Liver (tissue), 8 donors: ENCODE measurements at regions not wholly inside any gene's neighbourhood (a gene's known extent, or its start where the extent isn't known, plus 50 kb on each side); places are given as distances from the start of the nearest gene placed in this dataset.

Source experiments
- DNase-seq: peaks from one replicate; pipeline ENCODE4 v3.0.0-alpha.2; 2017; ENCODE audit warnings: low spot score
- H3K27ac ChIP-seq, 2 donors: one replicate each; pipeline ENCODE4 v1.7.0; 2013; ENCODE audit warnings: inconsistent platforms in 2 of 2, low read length in 2 of 2, control low read depth in 1 of 2, low read depth in 1 of 2, mild to moderate bottlenecking in 1 of 2
- H3K27me3 ChIP-seq, 4 donors: one replicate each; pipeline versions ENCODE4 v1.6.1 to v1.7.0; 2013; ENCODE audit warnings: low read length in 3 of 4, inconsistent platforms in 1 of 4, mild to moderate bottlenecking in 1 of 4, moderate library complexity in 1 of 4; ENCODE audit not compliant: control insufficient read depth in 4 of 4, insufficient read depth in 4 of 4
- H3K36me3 ChIP-seq, 4 donors: one replicate each; pipeline versions ENCODE4 v1.6.1 to v1.7.0; 2013; ENCODE audit warnings: low read length in 3 of 4, mild to moderate bottlenecking in 3 of 4, low read depth in 1 of 4, moderate library complexity in 1 of 4; ENCODE audit not compliant: control insufficient read depth in 4 of 4, insufficient read depth in 3 of 4
- H3K4me1 ChIP-seq, 4 donors: one replicate each; pipeline versions ENCODE4 v1.6.1 to v1.7.0; 2013; ENCODE audit warnings: low read length in 3 of 4, mild to moderate bottlenecking in 3 of 4, moderate library complexity in 1 of 4; ENCODE audit not compliant: control insufficient read depth in 4 of 4, insufficient read depth in 4 of 4
- H3K4me3 ChIP-seq, 3 donors: one replicate each; pipeline versions ENCODE4 v1.6.1 to v1.7.0; 2013; ENCODE audit warnings: low read length in 3 of 3, control low read depth in 1 of 3, low read depth in 1 of 3, mild to moderate bottlenecking in 1 of 3
- H3K9ac ChIP-seq, 2 donors: one replicate each; pipeline ENCODE4 v1.7.0; 2013; ENCODE audit warnings: low read length in 2 of 2, mild to moderate bottlenecking in 2 of 2, moderate library complexity in 2 of 2, control low read depth in 1 of 2, low read depth in 1 of 2
- H3K9me3 ChIP-seq, 4 donors: one replicate each; pipeline versions ENCODE4 v1.6.1 to v1.7.0; 2013; ENCODE audit warnings: low read length in 3 of 4; ENCODE audit not compliant: control insufficient read depth in 4 of 4
- EGR1 ChIP-seq, 2 donors: IDR thresholded peaks; 2 replicates each; pipeline ENCODE4 v1.6.1; 2016 to 2018; ENCODE audit warnings: antibody characterized with exemption in 2 of 2, low read depth in 2 of 2
- FOXA1 ChIP-seq: IDR thresholded peaks from 2 replicates; pipeline ENCODE4 v1.6.1; 2016; ENCODE audit warnings: antibody characterized with exemption
- FOXA2 ChIP-seq: IDR thresholded peaks from 2 replicates; pipeline ENCODE4 v1.6.1; 2016; ENCODE audit warnings: antibody characterized with exemption
- GABPA ChIP-seq, 2 donors: IDR thresholded peaks in 1 of 2; conservative IDR thresholded peaks in 1 of 2; 2 replicates each; pipeline ENCODE4 v1.6.1; 2016; ENCODE audit warnings: antibody characterized with exemption in 2 of 2, mild to moderate bottlenecking in 1 of 2, moderate library complexity in 1 of 2
- HNF4A ChIP-seq, 2 donors: conservative IDR thresholded peaks; 2 replicates each; pipeline ENCODE4 v1.6.1; 2016; ENCODE audit warnings: antibody characterized with exemption in 2 of 2, mild to moderate bottlenecking in 2 of 2
- HNF4G ChIP-seq: IDR thresholded peaks from 2 replicates; pipeline ENCODE4 v1.6.1; 2016; ENCODE audit warnings: antibody characterized with exemption
- JUND ChIP-seq, 2 donors: IDR thresholded peaks; 2 replicates each; pipeline ENCODE4 v1.6.1; 2016; ENCODE audit warnings: antibody characterized with exemption in 2 of 2
- NR2F2 ChIP-seq: IDR thresholded peaks from 2 replicates; pipeline ENCODE4 v1.6.1; 2016; ENCODE audit warnings: antibody characterized with exemption
- RAD21 ChIP-seq, 2 donors: IDR thresholded peaks; 2 replicates each; pipeline ENCODE4 v1.6.1; 2016; ENCODE audit warnings: antibody characterized with exemption in 2 of 2, mild to moderate bottlenecking in 2 of 2
- RXRA ChIP-seq, 2 donors: IDR thresholded peaks; 2 replicates each; pipeline ENCODE4 v1.6.1; 2017 to 2018; ENCODE audit warnings: antibody characterized with exemption in 2 of 2, mild to moderate bottlenecking in 1 of 2
- SP1 ChIP-seq: IDR thresholded peaks from 2 replicates; pipeline ENCODE4 v1.6.1; 2018; ENCODE audit warnings: antibody characterized with exemption, mild to moderate bottlenecking
- TAF1 ChIP-seq: conservative IDR thresholded peaks from 2 replicates; pipeline ENCODE4 v1.6.1; 2016; ENCODE audit warnings: antibody characterized with exemption, mild to moderate bottlenecking
- YY1 ChIP-seq: IDR thresholded peaks from 2 replicates; pipeline ENCODE4 v1.6.1; 2016; ENCODE audit warnings: antibody characterized with exemption, mild to moderate bottlenecking
- WGBS: extraction: QIAGEN DNeasy Blood & Tissue Kit; methylation state at CpG from one replicate; pipeline ENCODE4 v1.1.7; 2013; 5-methylcytosine and 5-hydroxymethylcytosine counted together
- TF ChIP-seq, protein P1 (sequence below): IDR thresholded peaks from 2 replicates; pipeline ENCODE4 v1.6.1; 2016; ENCODE audit warnings: antibody characterized with exemption
- TF ChIP-seq, protein P2 (sequence below): fragments of 150-350 bp; IDR thresholded peaks from 2 replicates; pipeline ENCODE4 v1.5.1; 2017; ENCODE audit warnings: improper control_type of control experiment, low read depth, low read length; ENCODE audit not compliant: missing input control
- TF ChIP-seq, protein P3 (sequence below): IDR thresholded peaks from 2 replicates; pipeline ENCODE4 v1.6.1; 2016; ENCODE audit warnings: antibody characterized with exemption, mild to moderate bottlenecking
- TF ChIP-seq, protein P4 (sequence below): IDR thresholded peaks from 2 replicates; pipeline ENCODE4 v1.6.1; 2016; ENCODE audit warnings: antibody characterized with exemption
- TF ChIP-seq, protein P5 (sequence below): IDR thresholded peaks from 2 replicates; pipeline ENCODE4 v1.6.1; 2016; ENCODE audit warnings: antibody characterized with exemption
- donor health status: healthy.
- donor health status: healthy.
- donor health status: healthy.
- donor health status: healthy.
- donor health status: healthy.

DNA sequence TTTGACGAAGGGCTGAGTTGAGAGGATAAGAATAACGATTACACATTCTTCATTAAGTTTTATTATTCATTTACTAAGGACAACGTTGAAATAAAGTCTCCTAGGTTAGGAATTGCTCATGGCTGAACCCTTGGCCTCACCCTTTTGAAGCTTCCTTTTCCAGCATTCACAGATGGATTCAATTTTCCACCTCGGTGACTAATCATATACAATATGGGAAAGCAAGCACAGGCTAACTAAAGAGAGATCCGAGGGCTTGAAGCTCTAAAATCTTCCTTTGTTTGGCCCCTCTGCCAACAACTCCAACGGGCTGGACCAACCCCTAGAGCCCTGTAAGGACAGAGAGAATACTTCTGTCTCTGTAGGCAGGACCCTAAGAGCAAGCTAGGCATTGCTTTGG lies 159.5 kb downstream of the SOD2 start:
- 73% methylated on average over 6 of the region's 6 CpGs for WGBS

DNA sequence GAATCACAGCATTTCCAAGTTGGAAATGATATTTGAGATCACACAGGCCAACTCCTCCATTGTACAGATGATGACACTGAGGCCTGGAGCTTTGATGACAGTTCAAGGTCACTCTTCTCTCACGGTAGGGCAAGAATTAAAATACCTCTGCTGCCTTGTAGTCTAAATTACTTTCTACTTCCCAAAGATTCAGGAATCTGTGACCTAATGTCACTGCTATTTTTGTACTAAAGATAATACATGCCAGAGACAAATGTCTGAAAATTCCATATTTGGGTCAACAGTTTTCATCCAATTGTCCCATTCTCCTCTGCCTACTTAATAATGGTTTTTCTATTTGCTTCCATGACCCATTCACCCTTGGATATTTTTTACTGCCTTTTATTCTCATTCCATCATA lies 160.0 kb downstream of the SOD2 start:
- 48% methylated on average over 1 of the region's 1 CpG for WGBS

More for the DNA sequence above, 159.5 kb downstream of the SOD2 start:
- no peak for DNase-seq
- Histone ChIP-seq H3K4me1 (no peaks in the 10 kb centered on the region), H3K9me3 (no peaks in the 10 kb centered on the region), H3K36me3 (no peaks in the 10 kb centered on the region), H3K27ac (no peak overlapping the region), H3K27me3 (no peaks in the 10 kb centered on the region), H3K9ac (no peak overlapping the region), H3K4me3 (no peak overlapping the region)
- TF ChIP-seq HNF4A (conservative IDR thresholded peaks at IDR 0.05) (no peak), NR2F2 (no peak), TAF1 (no peak), FOXA2 (no peak)

More for the DNA sequence above, 160.0 kb downstream of the SOD2 start:
- Histone ChIP-seq H3K9me3 (no peaks in the 10 kb centered on the region), H3K4me3 (no peak overlapping the region), H3K9ac (no peak overlapping the region), H3K4me1 (no peaks in the 10 kb centered on the region), H3K36me3 (no peaks in the 10 kb centered on the region), H3K27me3 (no peaks in the 10 kb centered on the region), H3K27ac (no peak overlapping the region)
- TF ChIP-seq YY1 = no peak
- no peak for TF ChIP-seq HNF4A (conservative IDR thresholded peaks at IDR 0.05)
- TF ChIP-seq HNF4G = no peak
- TF ChIP-seq EGR1 (IDR thresholded peaks at IDR 0.05; ENCODE audit: low read depth in 2 of 2) = no peak
- TF ChIP-seq, protein P1, sequence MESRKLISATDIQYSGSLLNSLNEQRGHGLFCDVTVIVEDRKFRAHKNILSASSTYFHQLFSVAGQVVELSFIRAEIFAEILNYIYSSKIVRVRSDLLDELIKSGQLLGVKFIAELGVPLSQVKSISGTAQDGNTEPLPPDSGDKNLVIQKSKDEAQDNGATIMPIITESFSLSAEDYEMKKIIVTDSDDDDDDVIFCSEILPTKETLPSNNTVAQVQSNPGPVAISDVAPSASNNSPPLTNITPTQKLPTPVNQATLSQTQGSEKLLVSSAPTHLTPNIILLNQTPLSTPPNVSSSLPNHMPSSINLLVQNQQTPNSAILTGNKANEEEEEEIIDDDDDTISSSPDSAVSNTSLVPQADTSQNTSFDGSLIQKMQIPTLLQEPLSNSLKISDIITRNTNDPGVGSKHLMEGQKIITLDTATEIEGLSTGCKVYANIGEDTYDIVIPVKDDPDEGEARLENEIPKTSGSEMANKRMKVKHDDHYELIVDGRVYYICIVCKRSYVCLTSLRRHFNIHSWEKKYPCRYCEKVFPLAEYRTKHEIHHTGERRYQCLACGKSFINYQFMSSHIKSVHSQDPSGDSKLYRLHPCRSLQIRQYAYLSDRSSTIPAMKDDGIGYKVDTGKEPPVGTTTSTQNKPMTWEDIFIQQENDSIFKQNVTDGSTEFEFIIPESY = no peak
- TF ChIP-seq, protein P2, sequence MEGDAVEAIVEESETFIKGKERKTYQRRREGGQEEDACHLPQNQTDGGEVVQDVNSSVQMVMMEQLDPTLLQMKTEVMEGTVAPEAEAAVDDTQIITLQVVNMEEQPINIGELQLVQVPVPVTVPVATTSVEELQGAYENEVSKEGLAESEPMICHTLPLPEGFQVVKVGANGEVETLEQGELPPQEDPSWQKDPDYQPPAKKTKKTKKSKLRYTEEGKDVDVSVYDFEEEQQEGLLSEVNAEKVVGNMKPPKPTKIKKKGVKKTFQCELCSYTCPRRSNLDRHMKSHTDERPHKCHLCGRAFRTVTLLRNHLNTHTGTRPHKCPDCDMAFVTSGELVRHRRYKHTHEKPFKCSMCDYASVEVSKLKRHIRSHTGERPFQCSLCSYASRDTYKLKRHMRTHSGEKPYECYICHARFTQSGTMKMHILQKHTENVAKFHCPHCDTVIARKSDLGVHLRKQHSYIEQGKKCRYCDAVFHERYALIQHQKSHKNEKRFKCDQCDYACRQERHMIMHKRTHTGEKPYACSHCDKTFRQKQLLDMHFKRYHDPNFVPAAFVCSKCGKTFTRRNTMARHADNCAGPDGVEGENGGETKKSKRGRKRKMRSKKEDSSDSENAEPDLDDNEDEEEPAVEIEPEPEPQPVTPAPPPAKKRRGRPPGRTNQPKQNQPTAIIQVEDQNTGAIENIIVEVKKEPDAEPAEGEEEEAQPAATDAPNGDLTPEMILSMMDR = no peak
- TF ChIP-seq, protein P3, sequence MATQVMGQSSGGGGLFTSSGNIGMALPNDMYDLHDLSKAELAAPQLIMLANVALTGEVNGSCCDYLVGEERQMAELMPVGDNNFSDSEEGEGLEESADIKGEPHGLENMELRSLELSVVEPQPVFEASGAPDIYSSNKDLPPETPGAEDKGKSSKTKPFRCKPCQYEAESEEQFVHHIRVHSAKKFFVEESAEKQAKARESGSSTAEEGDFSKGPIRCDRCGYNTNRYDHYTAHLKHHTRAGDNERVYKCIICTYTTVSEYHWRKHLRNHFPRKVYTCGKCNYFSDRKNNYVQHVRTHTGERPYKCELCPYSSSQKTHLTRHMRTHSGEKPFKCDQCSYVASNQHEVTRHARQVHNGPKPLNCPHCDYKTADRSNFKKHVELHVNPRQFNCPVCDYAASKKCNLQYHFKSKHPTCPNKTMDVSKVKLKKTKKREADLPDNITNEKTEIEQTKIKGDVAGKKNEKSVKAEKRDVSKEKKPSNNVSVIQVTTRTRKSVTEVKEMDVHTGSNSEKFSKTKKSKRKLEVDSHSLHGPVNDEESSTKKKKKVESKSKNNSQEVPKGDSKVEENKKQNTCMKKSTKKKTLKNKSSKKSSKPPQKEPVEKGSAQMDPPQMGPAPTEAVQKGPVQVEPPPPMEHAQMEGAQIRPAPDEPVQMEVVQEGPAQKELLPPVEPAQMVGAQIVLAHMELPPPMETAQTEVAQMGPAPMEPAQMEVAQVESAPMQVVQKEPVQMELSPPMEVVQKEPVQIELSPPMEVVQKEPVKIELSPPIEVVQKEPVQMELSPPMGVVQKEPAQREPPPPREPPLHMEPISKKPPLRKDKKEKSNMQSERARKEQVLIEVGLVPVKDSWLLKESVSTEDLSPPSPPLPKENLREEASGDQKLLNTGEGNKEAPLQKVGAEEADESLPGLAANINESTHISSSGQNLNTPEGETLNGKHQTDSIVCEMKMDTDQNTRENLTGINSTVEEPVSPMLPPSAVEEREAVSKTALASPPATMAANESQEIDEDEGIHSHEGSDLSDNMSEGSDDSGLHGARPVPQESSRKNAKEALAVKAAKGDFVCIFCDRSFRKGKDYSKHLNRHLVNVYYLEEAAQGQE = no peak
- no peak for TF ChIP-seq SP1
- TF ChIP-seq, protein P4, sequence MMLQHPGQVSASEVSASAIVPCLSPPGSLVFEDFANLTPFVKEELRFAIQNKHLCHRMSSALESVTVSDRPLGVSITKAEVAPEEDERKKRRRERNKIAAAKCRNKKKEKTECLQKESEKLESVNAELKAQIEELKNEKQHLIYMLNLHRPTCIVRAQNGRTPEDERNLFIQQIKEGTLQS = no peak
- TF ChIP-seq FOXA1 = no peak
- TF ChIP-seq RXRA (IDR thresholded peaks at IDR 0.05) = no peak
- no peak for TF ChIP-seq GABPA (IDR thresholded peaks at IDR 0.05 in 1 of 2, conservative IDR thresholded peaks at IDR 0.05 in 1 of 2)
- TF ChIP-seq, protein P5, sequence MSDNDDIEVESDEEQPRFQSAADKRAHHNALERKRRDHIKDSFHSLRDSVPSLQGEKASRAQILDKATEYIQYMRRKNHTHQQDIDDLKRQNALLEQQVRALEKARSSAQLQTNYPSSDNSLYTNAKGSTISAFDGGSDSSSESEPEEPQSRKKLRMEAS = no peak
- no peak for TF ChIP-seq JUND (IDR thresholded peaks at IDR 0.05)
- no peak for TF ChIP-seq RAD21 (IDR thresholded peaks at IDR 0.05)
- no peak for DNase-seq
